ENCODE measurements at regions not wholly inside any gene's neighbourhood (a gene's known extent, or its start where the extent isn't known, plus 50 kb on each side); places are given as distances from the start of the nearest gene placed in this dataset.

DNA sequence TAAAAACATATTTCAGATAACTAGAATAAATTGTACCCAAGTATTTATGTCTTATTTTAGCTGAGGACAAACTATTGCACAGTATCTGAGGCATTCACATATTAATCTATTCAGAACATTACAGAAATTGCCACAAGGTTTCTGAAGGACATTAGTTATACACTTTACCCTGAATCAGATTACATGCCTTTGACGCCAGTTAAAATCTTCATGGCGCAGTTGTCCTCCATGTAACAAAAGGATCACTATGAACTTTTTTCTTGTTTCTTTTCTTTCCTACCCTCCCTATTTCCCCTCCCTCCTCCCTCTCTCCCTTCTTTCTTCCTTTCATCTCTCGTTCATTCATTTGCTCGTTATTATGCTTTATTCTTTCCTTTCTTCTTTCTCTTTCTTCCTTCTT is 176.6 kb upstream of the KITLG start:
- no peak for TF ChIP-seq EZH2 (optimal IDR thresholded peaks at IDR 0.05; ENCODE audit: low read depth, low read length)
- TF ChIP-seq, protein P1, sequence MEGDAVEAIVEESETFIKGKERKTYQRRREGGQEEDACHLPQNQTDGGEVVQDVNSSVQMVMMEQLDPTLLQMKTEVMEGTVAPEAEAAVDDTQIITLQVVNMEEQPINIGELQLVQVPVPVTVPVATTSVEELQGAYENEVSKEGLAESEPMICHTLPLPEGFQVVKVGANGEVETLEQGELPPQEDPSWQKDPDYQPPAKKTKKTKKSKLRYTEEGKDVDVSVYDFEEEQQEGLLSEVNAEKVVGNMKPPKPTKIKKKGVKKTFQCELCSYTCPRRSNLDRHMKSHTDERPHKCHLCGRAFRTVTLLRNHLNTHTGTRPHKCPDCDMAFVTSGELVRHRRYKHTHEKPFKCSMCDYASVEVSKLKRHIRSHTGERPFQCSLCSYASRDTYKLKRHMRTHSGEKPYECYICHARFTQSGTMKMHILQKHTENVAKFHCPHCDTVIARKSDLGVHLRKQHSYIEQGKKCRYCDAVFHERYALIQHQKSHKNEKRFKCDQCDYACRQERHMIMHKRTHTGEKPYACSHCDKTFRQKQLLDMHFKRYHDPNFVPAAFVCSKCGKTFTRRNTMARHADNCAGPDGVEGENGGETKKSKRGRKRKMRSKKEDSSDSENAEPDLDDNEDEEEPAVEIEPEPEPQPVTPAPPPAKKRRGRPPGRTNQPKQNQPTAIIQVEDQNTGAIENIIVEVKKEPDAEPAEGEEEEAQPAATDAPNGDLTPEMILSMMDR (IDR thresholded peaks at IDR 0.05; ENCODE audit: low read length) = no peak
- TF ChIP-seq EZH2phosphoT487 (IDR thresholded peaks at IDR 0.05; ENCODE audit: low read length) = no peak
- Histone ChIP-seq H3K9ac (ENCODE audit: low read length) (no peak overlapping the region), H3K79me2 (ENCODE audit: low read length) (no peaks in the 10 kb centered on the region), H4K20me1 (ENCODE audit: insufficient read depth, low read length) (no peaks in the 10 kb centered on the region), H3K4me2 (ENCODE audit: low read depth, low read length) (no peak overlapping the region), H2AFZ (ENCODE audit: low read length) (no peak overlapping the region), H3K9me2 (replicated peaks; ENCODE audit: insufficient read depth, low read length) (no peaks in the 10 kb centered on the region), H3F3A (ENCODE audit: insufficient read depth, low read length) (no peaks in the 10 kb centered on the region), H3K9me3 (replicated peaks; ENCODE audit: insufficient read depth, low read length) (no peaks in the 10 kb centered on the region), H3K27ac (ENCODE audit: low read length) (no peak overlapping the region), H3K4me3 (ENCODE audit: low read length) (no peak overlapping the region), H3K4me1 (ENCODE audit: low read length) (no peaks in the 10 kb centered on the region), H3K27me3 (replicated peaks; ENCODE audit: insufficient read depth, low read length) (no peaks in the 10 kb centered on the region), H3K36me3 (replicated peaks; ENCODE audit: insufficient read depth, low read length) (no peaks in the 10 kb centered on the region)
- DNase-seq = no peak

DNA sequence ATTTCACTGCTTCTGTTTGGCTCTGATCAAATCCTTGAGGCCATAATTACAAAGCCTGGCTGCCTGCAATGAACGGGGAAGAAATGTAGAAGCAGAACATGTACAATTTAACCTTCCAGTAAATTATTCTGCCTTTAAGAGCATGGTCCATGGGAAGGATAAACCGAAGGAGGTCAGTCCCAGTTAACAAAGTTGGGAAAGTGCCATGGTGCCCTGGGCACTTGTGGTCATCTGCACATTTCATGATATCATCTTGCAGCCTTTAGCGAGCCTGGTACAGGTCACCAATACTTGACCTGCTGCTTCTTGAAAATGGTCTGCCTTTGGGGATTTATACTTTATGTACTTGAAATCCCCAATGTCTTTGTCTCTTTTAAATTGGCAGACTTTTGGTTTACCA is 175.9 kb upstream of the KITLG start:
- Histone ChIP-seq H3K4me3 (ENCODE audit: low read length) (no peak overlapping the region), H3K9me2 (replicated peaks; ENCODE audit: insufficient read depth, low read length) (no peaks in the 10 kb centered on the region), H3K27me3 (replicated peaks; ENCODE audit: insufficient read depth, low read length) (no peaks in the 10 kb centered on the region), H4K20me1 (ENCODE audit: insufficient read depth, low read length) (no peaks in the 10 kb centered on the region), H3F3A (ENCODE audit: insufficient read depth, low read length) (no peaks in the 10 kb centered on the region), H3K36me3 (replicated peaks; ENCODE audit: insufficient read depth, low read length) (no peaks in the 10 kb centered on the region), H3K9me3 (replicated peaks; ENCODE audit: insufficient read depth, low read length) (no peaks in the 10 kb centered on the region), H3K9ac (ENCODE audit: low read length) (no peak overlapping the region), H3K4me2 (ENCODE audit: low read depth, low read length) (no peak overlapping the region), H2AFZ (ENCODE audit: low read length) (no peak overlapping the region), H3K79me2 (ENCODE audit: low read length) (no peaks in the 10 kb centered on the region), H3K27ac (ENCODE audit: low read length) (no peak overlapping the region), H3K4me1 (ENCODE audit: low read length) (no peaks in the 10 kb centered on the region)
- no peak for DNase-seq
- TF ChIP-seq EZH2 (optimal IDR thresholded peaks at IDR 0.05; ENCODE audit: low read depth, low read length) = no peak

DNA sequence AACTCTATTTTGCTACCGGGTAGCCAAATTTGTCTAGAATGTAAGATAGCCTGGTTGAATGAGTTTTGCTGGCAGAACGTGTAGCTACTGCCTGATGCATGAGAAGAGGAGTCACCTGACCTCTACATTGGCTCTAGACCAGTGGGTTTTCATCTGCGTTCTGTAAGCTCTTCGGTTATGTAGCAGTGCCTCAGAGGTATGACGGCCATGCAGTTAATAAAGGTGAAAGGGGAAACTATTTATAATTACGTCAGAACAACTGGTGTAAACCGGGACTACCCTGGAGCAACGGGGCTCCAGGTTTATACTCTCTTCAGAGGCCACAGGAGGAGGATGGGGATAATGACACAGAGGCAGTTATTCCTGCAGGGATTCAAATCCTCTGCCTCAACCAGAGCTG is 173.4 kb upstream of the KITLG start:
- Histone ChIP-seq H3K9ac (ENCODE audit: low read length) (no peak overlapping the region), H3K9me3 (replicated peaks; ENCODE audit: insufficient read depth, low read length) (no peaks in the 10 kb centered on the region), H4K20me1 (ENCODE audit: insufficient read depth, low read length) (no peaks in the 10 kb centered on the region), H3K4me2 (ENCODE audit: low read depth, low read length) (no peak overlapping the region), H3K9me2 (replicated peaks; ENCODE audit: insufficient read depth, low read length) (no peaks in the 10 kb centered on the region), H3F3A (ENCODE audit: insufficient read depth, low read length) (no peaks in the 10 kb centered on the region), H3K36me3 (replicated peaks; ENCODE audit: insufficient read depth, low read length) (no peaks in the 10 kb centered on the region), H3K4me1 (ENCODE audit: low read length) (no peaks in the 10 kb centered on the region), H3K4me3 (ENCODE audit: low read length) (no peak overlapping the region), H3K27me3 (replicated peaks; ENCODE audit: insufficient read depth, low read length) (no peaks in the 10 kb centered on the region), H3K27ac (ENCODE audit: low read length) (no peak overlapping the region), H3K79me2 (ENCODE audit: low read length) (no peaks in the 10 kb centered on the region), H2AFZ (ENCODE audit: low read length) (no peak overlapping the region)
- no peak for DNase-seq
- TF ChIP-seq, protein P1 (IDR thresholded peaks at IDR 0.05; ENCODE audit: low read length) = no peak
- TF ChIP-seq EZH2phosphoT487 (IDR thresholded peaks at IDR 0.05; ENCODE audit: low read length) = no peak
- no peak for TF ChIP-seq EZH2 (optimal IDR thresholded peaks at IDR 0.05; ENCODE audit: low read depth, low read length)

DNA sequence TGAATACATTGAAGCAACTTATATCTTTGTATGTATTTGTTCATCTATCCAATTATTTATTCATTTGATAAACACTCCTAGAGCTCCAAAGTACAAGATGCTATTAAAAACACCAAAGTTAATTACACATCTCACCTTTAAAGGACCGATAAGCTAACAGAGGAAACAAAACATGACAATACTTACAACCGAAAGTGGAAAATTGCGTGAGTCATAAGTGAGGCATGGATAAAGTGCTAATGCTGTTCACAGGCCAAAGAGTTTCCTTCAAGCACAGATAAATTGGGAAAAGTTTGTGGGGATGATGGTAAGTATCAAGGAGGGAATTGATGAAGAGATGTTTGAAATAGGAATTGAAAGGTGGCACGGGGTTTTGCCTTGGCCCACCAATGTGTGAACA is 172.8 kb upstream of the KITLG start:
- Histone ChIP-seq H3K36me3 (replicated peaks; ENCODE audit: insufficient read depth, low read length) (no peaks in the 10 kb centered on the region), H3K4me3 (ENCODE audit: low read length) (no peak overlapping the region), H3K27me3 (replicated peaks; ENCODE audit: insufficient read depth, low read length) (no peaks in the 10 kb centered on the region), H3K9me3 (replicated peaks; ENCODE audit: insufficient read depth, low read length) (no peaks in the 10 kb centered on the region), H3K27ac (ENCODE audit: low read length) (no peak overlapping the region), H3K9ac (ENCODE audit: low read length) (no peak overlapping the region), H3K4me1 (ENCODE audit: low read length) (no peaks in the 10 kb centered on the region), H3F3A (ENCODE audit: insufficient read depth, low read length) (no peaks in the 10 kb centered on the region), H3K79me2 (ENCODE audit: low read length) (no peaks in the 10 kb centered on the region), H3K4me2 (ENCODE audit: low read depth, low read length) (no peak overlapping the region), H3K9me2 (replicated peaks; ENCODE audit: insufficient read depth, low read length) (no peaks in the 10 kb centered on the region), H4K20me1 (ENCODE audit: insufficient read depth, low read length) (no peaks in the 10 kb centered on the region), H2AFZ (ENCODE audit: low read length) (no peak overlapping the region)
- no peak for DNase-seq
- TF ChIP-seq EZH2phosphoT487 (IDR thresholded peaks at IDR 0.05; ENCODE audit: low read length) (no peak), EZH2 (optimal IDR thresholded peaks at IDR 0.05; ENCODE audit: low read depth, low read length) (no peak)
- TF ChIP-seq, protein P1 (IDR thresholded peaks at IDR 0.05; ENCODE audit: low read length) = no peak

Measured in MM.1S (cell line).